D341Med (cell line): ENCODE measurements at regions not wholly inside any gene's neighbourhood (a gene's known extent, or its start where the extent isn't known, plus 50 kb on each side); places are given as distances from the start of the nearest gene placed in this dataset.
A peak's percentile ranks its signal among the peaks of the same experiment; 100 is the strongest.
"Not testable (repeated sequence)": the region's sequence is repeated elsewhere in the genome, so short reads cannot be mapped to it uniquely, and the experiment has no call there.

Source experiments
- DNase-seq: peaks from one replicate; pipeline ENCODE4 v3.0.0; 2012; ENCODE audit warnings: low spot score

DNA sequence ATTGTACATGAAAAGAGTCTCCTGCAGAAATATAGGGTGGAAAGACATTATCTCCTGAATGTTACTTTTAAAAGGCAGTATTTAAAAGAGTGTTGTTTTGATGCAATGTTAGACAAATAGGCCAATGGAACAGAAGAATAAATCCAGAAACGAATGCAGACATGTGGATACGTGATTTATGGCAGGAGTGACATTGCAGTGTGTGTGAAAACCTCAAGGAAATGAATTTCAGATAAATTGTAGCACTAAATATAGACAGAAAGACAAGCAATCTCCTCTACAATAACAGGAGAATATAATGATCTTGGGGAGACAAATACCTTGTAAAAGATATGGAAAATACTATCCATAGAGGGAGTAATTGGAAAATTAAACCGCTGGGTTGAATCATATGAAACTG, 387.8 kb upstream of the CHRM3 start:
- DNase-seq, result no peak

DNA sequence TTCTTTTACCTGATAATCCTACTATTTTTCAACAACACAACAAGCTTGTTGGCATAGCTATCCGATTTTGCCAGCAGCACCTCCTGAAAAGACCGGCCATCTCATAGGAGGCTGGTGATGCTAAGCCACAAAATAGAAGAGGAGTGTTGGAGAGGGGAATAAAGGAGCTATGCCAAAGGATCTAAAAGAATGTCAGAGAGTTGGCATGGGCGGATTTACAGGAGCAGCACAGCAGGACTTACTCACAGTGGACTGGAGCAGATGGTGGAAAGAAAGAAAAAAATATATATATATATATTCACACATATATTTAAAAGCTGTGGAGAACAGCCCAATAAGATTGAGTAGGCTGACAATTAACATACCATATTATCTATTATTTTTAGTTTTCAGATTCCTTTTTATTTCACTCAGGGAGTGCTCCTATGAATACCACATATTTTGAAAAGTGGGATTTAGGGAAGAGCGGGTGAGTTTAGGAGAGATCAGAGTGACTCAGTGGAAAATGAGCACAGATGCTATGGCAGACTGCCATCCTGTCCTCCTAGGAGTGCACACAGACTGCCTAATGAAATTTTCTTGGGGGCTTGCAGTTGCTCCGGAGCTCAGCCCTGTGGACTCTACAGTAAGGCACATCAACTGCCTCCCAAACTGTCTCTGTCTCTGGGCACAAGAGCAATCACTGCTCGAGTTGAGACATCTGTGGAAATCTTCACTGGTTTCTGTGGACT, 394.4 kb upstream of the CHRM3 start:
- peak; percentile 34 for DNase-seq

DNA sequence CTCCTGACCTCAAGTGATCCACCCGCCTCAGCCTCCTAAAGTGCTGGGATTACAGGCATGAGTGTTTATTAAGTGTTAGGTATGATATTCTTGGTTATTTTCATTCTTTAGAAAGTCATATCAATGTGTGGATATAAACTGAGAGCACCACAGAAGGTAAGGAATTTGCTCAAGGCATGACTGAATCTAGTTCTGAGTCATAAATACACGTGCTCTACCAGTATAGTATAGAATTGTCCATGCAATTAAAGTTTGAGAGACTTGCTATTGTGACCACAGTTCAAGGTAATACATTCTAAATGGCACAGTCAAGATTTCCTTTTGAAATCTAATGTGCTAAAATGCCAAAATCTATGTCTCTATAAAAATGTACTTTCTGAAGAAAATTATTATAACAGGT, 401.1 kb upstream of the CHRM3 start:
- no peak for DNase-seq

DNA sequence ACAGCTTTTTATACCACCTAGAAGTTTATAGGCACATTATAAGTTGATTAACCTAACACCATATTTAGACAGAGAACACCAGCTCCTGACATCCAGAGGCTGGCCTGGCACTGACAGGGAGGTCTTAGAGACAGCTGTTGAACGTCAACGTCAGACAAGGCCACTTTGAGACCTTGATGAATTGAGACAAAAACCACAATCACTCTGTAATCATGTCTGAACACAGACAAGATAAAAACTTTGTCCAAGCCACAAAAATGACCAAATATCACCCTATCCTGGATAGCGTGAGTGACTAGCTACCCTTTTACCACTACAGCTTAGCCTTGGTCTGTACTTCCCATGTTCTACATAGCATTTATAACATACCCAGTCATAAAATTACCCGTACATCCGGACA, 403.6 kb upstream of the CHRM3 start:
- no peak for DNase-seq

DNA sequence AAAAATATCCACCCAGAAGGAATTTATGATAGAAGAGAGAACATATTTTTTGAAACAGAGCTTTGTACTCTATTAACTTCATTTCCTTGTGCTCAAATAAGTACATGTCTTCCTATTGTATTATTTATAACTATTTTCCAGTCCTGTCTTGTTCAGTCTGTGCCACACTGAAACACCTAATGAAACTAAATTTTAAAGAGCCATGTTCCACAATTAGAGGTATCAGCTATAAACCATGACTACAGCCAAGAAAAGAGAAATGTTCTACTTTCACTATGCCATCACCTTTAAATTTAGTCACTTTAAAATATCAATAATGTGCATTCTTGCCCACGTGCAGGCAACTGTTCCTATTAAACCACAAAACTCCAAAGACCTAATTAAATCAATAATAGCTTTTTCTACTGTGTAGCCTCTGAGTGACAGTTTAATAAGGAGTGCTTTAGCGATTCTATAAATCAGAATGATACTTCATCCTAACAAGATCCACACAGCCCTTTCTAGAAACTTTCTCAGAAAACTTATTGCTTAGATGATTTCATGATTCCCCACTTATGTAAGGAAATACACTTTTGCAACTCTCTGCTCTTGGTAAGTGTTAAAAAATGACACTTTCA, 404.9 kb upstream of the CHRM3 start:
- no peak for DNase-seq

DNA sequence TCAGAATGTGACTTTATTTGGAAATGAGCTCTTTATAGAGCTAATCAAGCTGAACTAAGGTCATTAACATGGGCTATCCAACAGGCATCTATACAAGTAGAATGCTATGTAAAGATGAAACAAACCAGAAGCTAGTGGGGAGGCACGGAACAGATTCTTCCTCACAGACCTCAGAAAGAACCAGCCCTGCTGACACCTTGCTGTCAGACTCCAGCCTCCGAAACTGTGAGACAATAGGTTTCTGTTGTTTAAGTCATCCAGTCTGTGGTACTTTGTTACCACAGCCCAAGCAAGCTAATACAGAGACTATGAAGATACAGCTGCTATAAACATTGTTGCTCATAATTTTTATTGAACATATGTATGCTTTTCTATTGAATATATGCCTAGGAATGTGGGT, 406.3 kb upstream of the CHRM3 start:
- no peak for DNase-seq

DNA sequence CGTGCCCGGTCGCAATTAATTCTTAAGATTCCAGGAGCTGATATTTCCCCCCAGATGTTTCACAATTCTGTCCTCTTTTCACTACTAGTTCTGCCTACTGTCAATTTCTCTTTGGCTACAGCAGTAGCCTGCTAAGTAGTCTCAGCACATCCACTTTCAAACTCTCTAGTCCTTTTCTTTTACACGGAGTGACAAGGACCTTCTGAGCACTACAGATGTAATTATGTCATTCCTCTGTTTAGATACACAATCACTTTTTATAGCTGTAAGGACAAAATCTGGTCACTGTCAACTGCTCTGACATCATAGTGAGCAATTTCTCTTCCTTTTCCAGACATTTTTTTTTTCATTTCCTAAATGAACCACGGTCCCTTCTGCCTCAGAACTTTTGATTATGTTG, 421.7 kb upstream of the CHRM3 start:
- no peak for DNase-seq

DNA sequence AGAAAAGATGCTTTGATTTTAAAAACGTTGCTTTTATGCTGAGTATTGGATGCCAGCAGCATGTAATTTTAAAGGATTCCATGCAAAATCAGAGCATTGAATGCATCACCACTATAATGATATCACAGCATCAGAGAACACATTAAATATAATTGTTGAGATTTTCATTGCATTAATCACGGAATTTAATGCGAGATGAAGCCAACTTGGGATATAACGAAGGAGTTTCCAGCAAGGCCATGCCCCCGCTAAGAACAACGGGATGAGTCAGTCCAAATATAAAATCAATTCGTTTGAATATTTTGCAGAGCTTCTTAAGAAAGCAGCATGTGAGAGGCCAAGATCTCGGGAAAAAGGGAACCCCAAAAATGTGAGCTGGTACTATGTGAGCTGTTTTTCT, 423.4 kb upstream of the CHRM3 start:
- no peak for DNase-seq

DNA sequence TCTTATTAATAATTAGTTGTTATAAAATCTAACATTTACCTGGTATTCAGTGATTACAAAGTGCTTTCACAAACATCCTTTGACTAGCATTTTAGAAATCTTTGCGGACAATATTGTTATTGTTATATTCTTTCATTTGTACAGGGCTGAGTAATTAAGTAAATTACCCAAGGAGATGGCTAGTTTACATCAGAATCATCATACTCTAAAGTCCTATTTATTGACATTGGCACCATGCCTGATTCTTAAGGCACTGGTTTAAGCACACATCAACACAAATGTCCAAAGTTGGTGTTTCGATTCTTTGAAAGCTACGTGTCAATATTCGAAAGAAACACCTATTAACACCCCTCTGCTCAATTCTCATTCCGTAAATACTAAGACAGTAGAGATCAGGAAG, 424.6 kb upstream of the CHRM3 start:
- DNase-seq, result no peak

DNA sequence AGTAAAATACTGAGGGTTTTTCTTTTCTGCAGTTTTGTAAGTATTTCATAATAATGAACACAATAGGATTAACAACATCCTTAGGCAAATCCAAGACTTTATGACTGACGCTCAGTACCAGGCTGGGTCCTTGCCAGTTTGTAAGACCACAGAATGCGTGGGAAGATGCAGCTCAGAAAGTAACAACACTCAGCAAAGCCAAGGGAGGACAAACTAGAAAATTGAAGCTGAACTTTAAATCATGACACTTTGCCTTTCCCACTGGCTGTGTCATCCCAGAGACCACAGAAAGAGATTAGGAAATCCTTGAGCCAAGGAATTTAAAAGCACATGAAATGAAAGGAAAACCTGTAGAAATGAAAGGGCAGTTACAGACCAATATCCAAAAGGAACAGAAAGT, 426.3 kb upstream of the CHRM3 start:
- DNase-seq, result no peak

DNA sequence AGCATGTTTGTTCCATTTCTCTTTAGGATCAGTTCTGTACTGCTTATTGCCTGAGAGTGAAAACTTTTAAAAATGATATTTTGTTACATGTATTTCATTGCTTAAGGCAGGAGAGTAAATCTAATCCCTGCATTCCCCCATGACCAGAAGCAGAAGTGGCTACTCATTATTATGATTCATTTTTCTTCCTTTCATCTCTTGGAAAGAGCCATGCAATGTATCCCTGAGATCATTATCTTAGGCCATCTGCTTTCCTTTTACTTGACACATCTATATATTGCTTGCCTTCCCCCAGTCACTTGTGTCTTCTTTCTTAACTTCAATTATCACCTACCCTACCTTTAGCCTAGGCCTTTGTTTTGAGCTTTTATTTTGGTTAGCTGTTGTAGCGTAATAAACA, 430.4 kb upstream of the CHRM3 start:
- DNase-seq, result no peak

DNA sequence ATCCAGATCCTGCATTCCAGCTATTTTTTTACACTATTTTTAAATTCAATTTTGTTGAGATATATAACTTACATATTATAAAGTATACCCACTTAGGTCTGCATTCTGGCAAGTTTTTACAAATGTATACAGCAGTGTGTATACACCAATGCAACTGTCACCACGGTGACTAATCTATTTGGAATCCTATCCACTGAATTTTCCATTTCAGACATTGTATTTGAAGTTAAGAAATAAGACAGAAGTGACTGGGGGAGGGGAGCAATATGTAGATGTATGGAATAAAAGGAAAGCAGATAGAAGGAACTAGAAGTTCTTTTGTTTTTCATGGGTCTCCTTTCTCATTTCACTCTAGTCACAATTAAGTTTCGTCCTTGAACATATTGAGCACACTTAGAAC, 431.5 kb upstream of the CHRM3 start:
- no peak for DNase-seq

DNA sequence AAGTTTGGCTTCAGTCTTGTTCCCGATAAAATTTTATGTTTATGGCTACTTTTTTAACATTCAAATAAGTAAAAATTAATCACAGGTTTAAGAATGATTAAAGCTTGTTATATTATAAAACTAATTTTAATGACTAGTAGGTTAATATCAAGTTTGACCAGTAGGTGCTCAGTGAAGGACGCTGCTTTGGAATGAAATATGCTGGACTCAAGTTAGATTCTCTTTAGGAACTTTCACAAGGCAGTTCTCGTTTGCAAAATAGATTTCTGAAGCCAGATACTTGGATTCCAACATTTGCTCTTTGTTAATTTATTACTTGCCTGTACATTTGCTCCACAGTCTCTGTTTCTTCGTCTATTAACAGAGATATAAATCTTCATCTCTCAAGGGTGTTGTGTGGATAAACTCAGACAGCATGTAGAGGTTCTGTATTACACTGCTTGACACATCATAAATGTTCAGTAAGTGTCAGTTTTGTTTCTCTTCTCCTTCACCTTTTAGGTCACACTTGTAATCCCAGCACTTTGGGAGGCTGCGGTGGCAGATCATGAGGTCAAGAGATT, 432.8 kb upstream of the CHRM3 start:
- no peak for DNase-seq

DNA sequence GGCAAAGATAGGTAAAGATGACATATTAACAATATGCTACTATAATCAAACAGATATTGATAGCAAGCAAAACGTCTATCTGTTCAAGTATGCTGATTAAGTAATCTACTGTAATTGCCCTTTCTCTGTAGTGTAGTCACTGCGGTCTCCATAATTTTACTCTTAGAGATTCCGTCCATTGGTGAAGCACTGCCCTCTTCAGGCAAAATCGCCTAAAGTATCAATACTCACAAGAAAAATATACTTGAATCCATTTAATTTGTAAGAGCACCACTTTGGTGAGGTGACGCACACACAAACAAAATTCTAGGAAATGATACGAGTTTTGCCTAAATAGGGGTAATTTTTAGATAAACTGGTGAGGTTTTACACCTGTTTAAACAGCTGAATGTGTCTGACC, 434.6 kb upstream of the CHRM3 start:
- peak; percentile 54 for DNase-seq

DNA sequence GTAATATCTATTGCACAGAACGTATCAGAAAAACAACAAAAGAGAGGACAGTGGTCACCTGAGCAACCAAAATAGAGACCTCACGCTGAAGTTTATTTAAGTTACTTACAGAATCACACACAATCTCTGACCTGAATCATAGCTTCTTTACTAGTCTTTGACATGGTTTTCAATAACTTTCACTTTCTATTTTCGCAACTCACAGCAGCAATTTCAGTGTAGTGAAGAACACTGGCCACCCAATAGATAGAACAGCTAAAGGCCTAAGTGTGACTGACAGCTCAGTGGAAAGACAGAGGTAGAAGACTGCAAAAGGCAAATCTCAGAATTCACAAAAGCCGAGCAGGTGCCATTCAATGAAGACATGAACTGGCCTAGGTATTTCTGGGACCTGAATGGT, 435.6 kb upstream of the CHRM3 start:
- DNase-seq, result no peak

DNA sequence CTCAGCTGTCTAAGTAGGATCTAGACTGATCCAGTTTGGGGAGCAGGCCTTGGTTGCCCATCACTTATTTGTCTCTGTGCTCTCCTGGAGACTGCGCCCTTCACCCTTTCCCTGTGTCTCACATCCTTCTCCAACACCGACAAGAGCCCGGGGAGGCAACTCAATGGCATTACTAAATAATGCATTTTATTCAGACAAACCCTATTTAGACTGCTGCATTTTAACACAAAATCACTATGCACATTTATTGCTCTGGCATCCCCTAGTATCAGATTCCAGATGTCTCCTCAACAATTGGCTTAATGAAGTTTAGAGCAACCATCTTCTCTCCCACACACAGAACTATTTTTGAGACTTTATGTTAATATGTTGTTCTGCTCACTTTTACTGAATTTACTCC, 436.4 kb upstream of the CHRM3 start:
- DNase-seq, result no peak

DNA sequence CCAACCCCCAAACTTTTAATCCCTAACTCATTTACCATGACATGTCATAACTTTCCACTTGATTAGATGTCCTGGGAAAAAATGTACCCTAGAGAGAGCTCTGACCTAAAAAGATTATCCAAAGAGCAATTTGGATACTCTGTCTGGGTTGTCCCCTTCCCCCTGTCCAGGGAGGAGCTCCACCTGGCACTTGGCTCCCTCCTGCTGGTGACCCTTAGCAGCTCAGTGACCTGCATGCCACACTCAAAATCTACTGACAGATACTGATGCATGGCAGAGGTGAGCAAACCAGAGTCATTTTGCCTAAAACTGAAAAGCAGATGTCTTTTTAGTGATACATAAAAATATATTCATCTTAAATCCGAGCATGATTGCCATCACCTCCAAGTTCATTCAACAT, 442.3 kb upstream of the CHRM3 start:
- no peak for DNase-seq

DNA sequence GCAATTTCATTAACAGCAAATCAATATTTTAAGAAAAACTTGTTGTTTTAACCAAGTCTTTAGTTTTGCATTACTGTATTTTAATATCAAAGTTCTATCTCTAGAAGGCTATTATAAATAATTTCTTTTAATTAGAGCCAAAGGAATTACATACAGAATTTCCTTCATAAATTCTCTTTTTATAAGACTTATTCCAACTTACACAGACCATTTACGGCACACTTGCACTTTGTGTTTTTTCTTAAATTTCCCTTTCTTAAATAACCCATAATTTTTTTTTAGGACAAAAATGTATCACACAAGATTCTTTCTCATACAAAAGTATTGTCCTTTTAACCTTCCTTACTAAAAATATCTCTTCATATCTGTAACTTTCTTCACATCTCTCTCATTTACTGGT, 458.5 kb upstream of the CHRM3 start:
- no peak for DNase-seq

DNA sequence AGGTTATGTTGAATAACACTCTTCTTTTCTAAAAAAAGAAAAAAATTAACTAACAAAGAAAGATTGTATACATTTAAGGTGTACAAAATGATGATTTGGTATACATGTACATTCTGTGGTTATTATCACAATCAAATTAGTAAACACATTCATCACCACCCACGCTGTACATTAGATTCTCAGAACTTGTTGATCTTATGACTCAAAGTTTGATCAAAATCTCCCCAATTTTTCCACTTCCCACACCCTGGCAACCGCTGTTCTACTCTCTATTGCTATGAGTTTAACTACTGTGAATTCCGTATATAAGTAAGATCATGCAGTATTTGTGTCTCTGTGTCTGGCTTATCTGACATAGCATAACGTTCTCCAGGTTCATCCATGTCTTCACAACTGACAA, 469.5 kb upstream of the CHRM3 start:
- DNase-seq, result no peak

DNA sequence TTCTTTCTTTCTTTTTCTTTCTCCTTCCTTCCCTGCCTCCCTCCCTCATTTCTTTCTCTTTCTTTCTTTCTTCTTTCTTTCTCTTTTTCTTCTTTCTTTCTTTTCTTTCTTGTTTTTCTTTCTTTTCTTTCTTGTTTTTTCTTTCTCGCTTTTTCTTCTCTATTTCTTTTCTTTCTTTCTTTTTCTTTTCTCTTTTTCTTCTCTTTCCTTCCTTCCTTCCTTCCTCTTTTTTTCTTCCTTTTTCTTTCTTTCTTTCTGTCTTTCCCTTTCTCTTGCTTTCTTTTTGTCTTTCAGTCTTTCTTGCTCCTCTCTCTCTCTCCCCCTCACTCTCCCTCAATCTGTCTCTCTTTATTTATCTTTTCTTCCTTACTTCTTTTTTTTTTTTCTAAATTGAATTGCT, 472.0 kb upstream of the CHRM3 start:
- DNase-seq, result no peak

DNA sequence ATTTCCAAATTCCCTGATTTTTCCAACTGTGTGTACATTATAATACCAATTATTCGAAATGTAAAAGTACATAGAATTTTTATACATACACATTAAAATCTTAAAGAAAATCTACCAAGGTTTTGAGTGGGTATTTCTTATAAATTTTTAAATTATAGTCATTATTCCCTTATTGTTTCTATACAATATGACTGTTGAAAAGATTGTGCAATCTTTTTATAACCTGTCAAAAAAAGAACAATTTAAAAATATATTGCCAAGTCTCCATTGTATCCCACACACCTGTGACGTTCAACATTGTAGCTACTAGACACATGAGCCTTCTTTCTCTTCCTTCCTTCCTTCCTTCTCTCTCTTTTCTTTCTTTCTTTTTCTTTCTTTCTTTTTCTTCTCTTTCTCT, 473.2 kb upstream of the CHRM3 start:
- no peak for DNase-seq

DNA sequence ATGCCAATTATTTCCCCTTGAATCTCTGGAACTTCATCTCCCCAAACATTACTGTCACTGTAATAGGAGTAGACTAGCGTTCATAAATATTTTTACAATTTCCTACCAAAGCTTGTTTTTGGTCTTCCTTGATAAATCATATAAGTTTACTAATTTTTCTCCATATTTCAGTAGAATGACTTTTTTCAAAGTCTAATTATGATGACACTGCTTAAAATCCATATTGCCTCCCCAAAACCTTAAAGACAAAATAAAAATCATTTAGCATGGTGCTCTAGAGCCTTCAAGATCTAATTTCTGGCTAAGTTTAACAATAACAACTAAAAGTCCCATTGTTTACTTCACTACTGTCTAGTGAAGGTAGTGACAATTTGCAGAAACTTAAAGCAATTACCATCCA, 474.2 kb upstream of the CHRM3 start:
- no peak for DNase-seq

DNA sequence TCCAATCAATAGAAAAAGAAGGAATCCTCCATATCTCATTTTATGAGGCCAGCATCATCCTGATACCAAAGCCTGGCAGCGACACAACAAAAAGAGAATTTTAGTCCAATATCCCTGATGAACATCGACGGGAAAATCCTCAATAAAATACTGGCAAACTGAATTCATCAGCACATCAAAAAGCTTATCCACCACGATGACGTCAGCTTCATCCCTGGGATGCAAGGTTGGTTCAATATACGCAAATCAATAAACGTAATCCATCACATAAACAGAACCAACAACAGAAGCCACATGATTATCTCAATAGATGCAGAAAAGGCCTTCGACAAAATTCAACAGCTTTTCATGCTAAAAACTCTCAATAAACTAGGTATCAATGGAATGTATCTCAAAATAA, 483.6 kb upstream of the CHRM3 start:
- DNase-seq, result not testable (repeated sequence)

DNA sequence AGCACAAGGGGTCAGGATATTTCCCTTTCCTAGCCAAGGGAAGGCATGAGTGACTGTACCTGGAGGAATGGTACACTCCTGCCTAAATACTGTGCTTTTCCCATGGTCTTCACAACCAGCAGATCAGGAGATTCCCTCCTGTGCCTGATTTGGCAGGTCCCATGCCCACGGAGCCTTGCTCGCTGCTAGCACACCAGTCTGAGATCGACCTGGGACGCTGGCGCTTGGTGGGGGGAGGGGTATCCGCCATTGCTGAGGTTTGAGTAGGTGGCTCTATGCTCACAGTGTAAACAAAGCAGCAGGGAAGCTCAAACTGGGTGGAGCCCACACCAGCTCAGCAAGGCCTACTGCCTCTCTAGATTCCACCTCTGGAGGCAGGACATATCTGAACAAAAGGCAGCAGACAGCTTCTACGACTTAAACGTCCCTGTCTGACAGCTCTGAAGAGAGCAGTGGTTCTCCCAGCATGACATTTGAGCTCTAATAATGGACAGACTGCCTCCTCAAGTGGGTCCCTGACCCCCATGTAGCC, 486.0 kb upstream of the CHRM3 start:
- DNase-seq, result no peak
